GM21528 (cell line): ENCODE measurements at regions not wholly inside any gene's neighbourhood (a gene's known extent, or its start where the extent isn't known, plus 50 kb on each side); places are given as distances from the start of the nearest gene placed in this dataset.

Source experiments
- ATAC-seq: cut with Tn5 transposase; IDR thresholded peaks from one replicate; pipeline ENCODE4 v1.9.1; 2021; ENCODE audit warnings: mild to moderate bottlenecking, moderate library complexity; ENCODE audit not compliant: unreplicated experiment, low FRiP score

GRCh38 chr13:62057286-62057685 is 641.6 kb upstream of the PCDH20 start:
- no peak for ATAC-seq

- no peak for ATAC-seq
Observed at GRCh38 chr13:62049992-62050391, 634.3 kb upstream of the PCDH20 start.

GRCh38 chr13:62046512-62046911 is 630.9 kb upstream of the PCDH20 start:
- ATAC-seq, result no peak

- no peak for ATAC-seq
Observed at GRCh38 chr13:62043600-62043999, 628.0 kb upstream of the PCDH20 start.

- no peak for ATAC-seq
Observed at GRCh38 chr13:62040806-62041205, 625.2 kb upstream of the PCDH20 start.

GRCh38 chr13:62040078-62040477 is 624.4 kb upstream of the PCDH20 start:
- ATAC-seq, result no peak

GRCh38 chr13:62038214-62038613 is 622.6 kb upstream of the PCDH20 start:
- no peak for ATAC-seq

GRCh38 chr13:62035981-62036380 is 620.3 kb upstream of the PCDH20 start:
- ATAC-seq, result no peak

GRCh38 chr13:62033934-62034333 is 618.3 kb upstream of the PCDH20 start:
- no peak for ATAC-seq

- no peak for ATAC-seq
Observed at GRCh38 chr13:62022369-62022768, 606.7 kb upstream of the PCDH20 start.

GRCh38 chr13:62019858-62020257 is 604.2 kb upstream of the PCDH20 start:
- ATAC-seq, result no peak

GRCh38 chr13:62014299-62014698 is 598.6 kb upstream of the PCDH20 start:
- ATAC-seq, result no peak

GRCh38 chr13:62003452-62003851 is 587.8 kb upstream of the PCDH20 start:
- no peak for ATAC-seq

- ATAC-seq, result no peak
Observed at GRCh38 chr13:61994174-61994573, 578.5 kb upstream of the PCDH20 start.

GRCh38 chr13:61989978-61990377 is 574.3 kb upstream of the PCDH20 start:
- ATAC-seq, result no peak

- no peak for ATAC-seq
Observed at GRCh38 chr13:61988810-61989209, 573.2 kb upstream of the PCDH20 start.

GRCh38 chr13:61975001-61975400 is 559.4 kb upstream of the PCDH20 start:
- no peak for ATAC-seq

GRCh38 chr13:61965756-61966155 is 550.1 kb upstream of the PCDH20 start:
- no peak for ATAC-seq

- ATAC-seq, result no peak
Observed at GRCh38 chr13:61960981-61961380, 545.3 kb upstream of the PCDH20 start.

GRCh38 chr13:61954092-61954491 is 538.4 kb upstream of the PCDH20 start:
- no peak for ATAC-seq

- ATAC-seq, result no peak
Observed at GRCh38 chr13:61950828-61951227, 535.2 kb upstream of the PCDH20 start.

- no peak for ATAC-seq
Observed at GRCh38 chr13:61944329-61944929, 528.8 kb upstream of the PCDH20 start.

GRCh38 chr13:61935710-61936109 is 520.1 kb upstream of the PCDH20 start:
- ATAC-seq, result no peak
